Body of pancreas (tissue), 4 donors: ENCODE measurements at regions not wholly inside any gene's neighbourhood (a gene's known extent, or its start where the extent isn't known, plus 50 kb on each side); places are given as distances from the start of the nearest gene placed in this dataset.

Experiments
- POLR2A ChIP-seq, 3 donors: fragments of 450-650 bp; IDR thresholded peaks; one replicate each; pipeline ENCODE4 v1.6.1; 2016; ENCODE audit warnings: antibody characterized with exemption in 3 of 3, mild to moderate bottlenecking in 2 of 3
- TF ChIP-seq, protein P1 (sequence below), 7 experiments: fragments of 450-650 bp in 4 of 7; fragments of 200-600 bp in 3 of 7; sonication (generic) in 3 of 7; IDR thresholded peaks; one replicate each; pipeline ENCODE4 v1.5.1; 2016 to 2019; ENCODE audit warnings: antibody characterized with exemption in 7 of 7

DNA sequence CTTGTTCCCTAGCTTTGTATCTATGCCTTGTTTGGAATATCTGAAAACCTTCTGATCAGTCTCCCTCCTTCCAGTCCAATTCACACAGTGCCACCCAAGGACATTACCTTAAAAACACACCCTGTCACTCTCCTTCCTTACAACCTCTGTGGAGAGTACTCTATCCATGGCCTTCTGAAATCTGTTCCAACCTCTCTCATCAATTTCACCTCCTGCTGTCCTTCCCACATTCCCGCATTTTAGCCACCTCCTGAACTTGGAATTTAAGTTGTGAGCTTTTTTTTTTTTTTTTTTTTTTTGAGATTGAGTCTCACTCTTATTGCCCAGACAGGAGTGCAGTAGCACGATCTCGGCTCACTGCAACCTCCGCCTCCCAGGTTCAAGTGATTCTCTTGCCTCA is 824.8 kb downstream of the METTL15 start:
- TF ChIP-seq, protein P1, sequence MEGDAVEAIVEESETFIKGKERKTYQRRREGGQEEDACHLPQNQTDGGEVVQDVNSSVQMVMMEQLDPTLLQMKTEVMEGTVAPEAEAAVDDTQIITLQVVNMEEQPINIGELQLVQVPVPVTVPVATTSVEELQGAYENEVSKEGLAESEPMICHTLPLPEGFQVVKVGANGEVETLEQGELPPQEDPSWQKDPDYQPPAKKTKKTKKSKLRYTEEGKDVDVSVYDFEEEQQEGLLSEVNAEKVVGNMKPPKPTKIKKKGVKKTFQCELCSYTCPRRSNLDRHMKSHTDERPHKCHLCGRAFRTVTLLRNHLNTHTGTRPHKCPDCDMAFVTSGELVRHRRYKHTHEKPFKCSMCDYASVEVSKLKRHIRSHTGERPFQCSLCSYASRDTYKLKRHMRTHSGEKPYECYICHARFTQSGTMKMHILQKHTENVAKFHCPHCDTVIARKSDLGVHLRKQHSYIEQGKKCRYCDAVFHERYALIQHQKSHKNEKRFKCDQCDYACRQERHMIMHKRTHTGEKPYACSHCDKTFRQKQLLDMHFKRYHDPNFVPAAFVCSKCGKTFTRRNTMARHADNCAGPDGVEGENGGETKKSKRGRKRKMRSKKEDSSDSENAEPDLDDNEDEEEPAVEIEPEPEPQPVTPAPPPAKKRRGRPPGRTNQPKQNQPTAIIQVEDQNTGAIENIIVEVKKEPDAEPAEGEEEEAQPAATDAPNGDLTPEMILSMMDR (IDR thresholded peaks at IDR 0.05) = no peak
- TF ChIP-seq POLR2A (IDR thresholded peaks at IDR 0.05) = no peak
